WTC11 (cell line): ENCODE measurements at regions not wholly inside any gene's neighbourhood (a gene's known extent, or its start where the extent isn't known, plus 50 kb on each side); places are given as distances from the start of the nearest gene placed in this dataset.

ENCODE experiments used
- ATAC-seq: fragments of 200-7000 bp; cut with Tn5 transposase; 2 replicates; pipeline ENCODE4 v1.10.0; 2021; ENCODE audit warnings: mild to moderate bottlenecking, moderate library complexity
- CTCF ChIA-PET: fragments of 300-600 bp; sonication (Branson Sonifier 250); formaldehyde crosslinking; loops from one replicate; lab custom pipeline; 2021; ENCODE audit warnings: antibody characterized with exemption; lab: Charles Lee
- POLR2A ChIA-PET: fragments of 350-600 bp; sonication (Branson Sonifier 250); formaldehyde crosslinking; loops from one replicate; lab custom pipeline; 2021; ENCODE audit warnings: antibody characterized with exemption; lab: Charles Lee
- DNase-seq: peaks from one replicate; pipeline ENCODE4 v3.0.0; 2021; ENCODE audit warnings: low spot score
- H3K27ac Mint-ChIP-seq: 2 replicates; pipeline ENCODE4 v1.8.0; 2021; ENCODE audit warnings: mixed read lengths
- H3K27me3 Mint-ChIP-seq: 2 replicates; pipeline ENCODE4 v1.8.0; 2021; ENCODE audit warnings: low read depth, mild to moderate bottlenecking, moderate library complexity, mixed read lengths
- H3K36me3 Mint-ChIP-seq: 2 replicates; pipeline ENCODE4 v1.8.0; 2021; ENCODE audit warnings: mixed read lengths
- H3K4me1 Mint-ChIP-seq: 2 replicates; pipeline ENCODE4 v1.8.0; 2022; ENCODE audit warnings: mixed read lengths
- H3K4me3 Mint-ChIP-seq: 2 replicates; pipeline ENCODE4 v1.8.0; 2021; ENCODE audit warnings: mild to moderate bottlenecking, moderate library complexity, mixed read lengths
- H3K9me3 Mint-ChIP-seq: 2 replicates; pipeline ENCODE4 v1.8.0; 2021; ENCODE audit warnings: mixed read lengths
- CREM ChIP-seq: sonication (generic); formaldehyde crosslinking; IDR thresholded peaks from 2 replicates; pipeline ENCODE4 v1.8.1; 2022; ENCODE audit warnings: mild to moderate bottlenecking, missing genetic modification reagents, moderate library complexity
- ELF4 ChIP-seq: sonication (generic); formaldehyde crosslinking; IDR thresholded peaks from 2 replicates; pipeline ENCODE4 v1.8.1; 2022; ENCODE audit warnings: low read depth, mild to moderate bottlenecking, moderate library complexity, missing genetic modification reagents
- ESRRA ChIP-seq: sonication (generic); formaldehyde crosslinking; IDR thresholded peaks from 2 replicates; pipeline ENCODE4 v1.8.1; 2022; ENCODE audit warnings: mild to moderate bottlenecking, missing genetic modification reagents, borderline replicate concordance
- ETV6 ChIP-seq: sonication (generic); formaldehyde crosslinking; IDR thresholded peaks from 2 replicates; pipeline ENCODE4 v1.8.1; 2022; ENCODE audit warnings: mild to moderate bottlenecking, missing genetic modification reagents
- IRF2 ChIP-seq: sonication (generic); formaldehyde crosslinking; IDR thresholded peaks from 2 replicates; pipeline ENCODE4 v1.8.0; 2022; ENCODE audit warnings: low read depth, missing genetic modification reagents, borderline replicate concordance
- NFYB ChIP-seq: sonication (generic); formaldehyde crosslinking; conservative IDR thresholded peaks from 2 replicates; pipeline ENCODE4 v1.8.0; 2022; ENCODE audit warnings: low read depth, missing genetic modification reagents
- NR3C1 ChIP-seq: sonication (generic); formaldehyde crosslinking; conservative IDR thresholded peaks from 2 replicates; pipeline ENCODE4 v1.8.1; 2023; ENCODE audit warnings: low read depth, mild to moderate bottlenecking, missing genetic modification reagents
- SOX15 ChIP-seq: fragments of 250-450 bp; sonication (Bioruptor Pico); IDR thresholded peaks from 2 replicates; pipeline ENCODE4 v1.9.0; 2021; ENCODE audit warnings: mild to moderate bottlenecking
- TP53 ChIP-seq: sonication (generic); formaldehyde crosslinking; IDR thresholded peaks from 2 replicates; pipeline ENCODE4 v1.8.1; 2023; ENCODE audit warnings: mild to moderate bottlenecking, missing genetic modification reagents
- ZNF671 ChIP-seq: fragments of 250-450 bp; sonication (Bioruptor Pico); IDR thresholded peaks from 2 replicates; pipeline ENCODE4 v1.8.0; 2021; ENCODE audit warnings: mild to moderate bottlenecking
- TF ChIP-seq, protein P1 (sequence below): sonication (generic); formaldehyde crosslinking; conservative IDR thresholded peaks from 2 replicates; pipeline ENCODE4 v1.8.1; 2022; ENCODE audit warnings: mild to moderate bottlenecking, missing genetic modification reagents
- TF ChIP-seq, protein P2 (sequence below): sonication (generic); formaldehyde crosslinking; IDR thresholded peaks from 2 replicates; pipeline ENCODE4 v1.8.0; 2022; ENCODE audit warnings: mild to moderate bottlenecking, missing genetic modification reagents
- TF ChIP-seq, protein P3 (sequence below): sonication (generic); formaldehyde crosslinking; IDR thresholded peaks from 2 replicates; pipeline ENCODE4 v1.8.1; 2022; ENCODE audit warnings: mild to moderate bottlenecking, missing genetic modification reagents, moderate library complexity, borderline replicate concordance
- TF ChIP-seq, protein P4 (sequence below): sonication (generic); formaldehyde crosslinking; IDR thresholded peaks from 2 replicates; pipeline ENCODE4 v1.8.1; 2023; ENCODE audit warnings: mild to moderate bottlenecking, missing genetic modification reagents, borderline replicate concordance
- TF ChIP-seq, protein P5 (sequence below): fragments of 250-450 bp; sonication (Bioruptor Pico); IDR thresholded peaks from 2 replicates; pipeline ENCODE4 v1.9.0; 2021; ENCODE audit warnings: moderate library complexity, mild to moderate bottlenecking, inconsistent platforms, borderline replicate concordance
- TF ChIP-seq, protein P6 (sequence below): fragments of 250-450 bp; sonication (Bioruptor Pico); conservative IDR thresholded peaks from 2 replicates; pipeline ENCODE4 v1.9.0; 2021; ENCODE audit warnings: mild to moderate bottlenecking
- TF ChIP-seq, protein P7 (sequence below): sonication (generic); formaldehyde crosslinking; IDR thresholded peaks from 2 replicates; pipeline ENCODE4 v1.8.0; 2023; ENCODE audit warnings: missing genetic modification reagents

DNA sequence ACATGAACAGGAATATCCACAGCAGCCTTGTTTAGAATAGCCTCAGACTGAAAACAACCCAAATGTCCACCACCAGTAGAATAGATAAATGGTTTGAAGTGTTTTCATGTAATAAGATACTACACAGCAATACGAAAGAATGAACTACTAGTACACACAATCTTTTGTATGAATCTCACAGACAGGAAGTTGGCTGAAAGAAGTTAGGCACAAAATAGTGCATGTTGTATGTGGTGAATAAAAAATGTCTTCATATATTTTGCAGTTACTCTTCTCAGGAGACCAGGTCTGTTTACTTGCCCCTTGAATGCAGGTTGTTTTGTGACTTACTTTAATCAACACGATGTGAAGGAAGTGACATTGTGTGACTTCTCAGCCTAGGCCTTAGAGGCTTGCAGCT lies 75.9 kb upstream of the LEF1 start:
- ATAC-seq, result no peak
- no peaks in the 10 kb centered on the region for H3K36me3 Mint-ChIP-seq
- no peak overlapping the region for H3K4me3 Mint-ChIP-seq
- H3K4me1 Mint-ChIP-seq, result peaks cover 17% of the 10 kb centered on the region
- H3K27me3 Mint-ChIP-seq, result no peaks in the 10 kb centered on the region
- ChIA-PET POLR2A (no interaction called here), CTCF (no interaction called here)
- H3K9me3 Mint-ChIP-seq, result peaks cover 6% of the 10 kb centered on the region
- no peak overlapping the region for H3K27ac Mint-ChIP-seq
- no peak for DNase-seq
- TF ChIP-seq ESRRA (CRISPR knock-in tag), result no peak

DNA sequence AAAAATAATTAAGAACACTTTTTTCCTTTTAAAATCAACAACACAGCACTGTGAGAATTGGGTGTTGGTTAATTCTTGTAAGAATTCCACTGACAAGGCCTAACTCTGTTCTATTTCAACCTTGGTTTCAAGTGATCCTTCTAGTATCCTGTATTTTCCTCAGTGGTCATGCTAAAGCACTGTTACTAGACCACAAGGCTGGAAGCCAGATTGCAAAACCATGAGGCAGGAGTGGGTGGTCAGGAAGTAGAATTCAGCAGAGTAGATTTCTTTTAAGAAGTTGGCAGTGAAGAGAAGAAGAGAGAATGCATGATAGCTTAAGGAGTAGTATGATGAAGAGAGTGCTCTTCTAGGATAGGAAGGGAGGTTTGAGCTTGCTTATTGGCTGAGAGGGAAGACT lies 71.6 kb upstream of the LEF1 start:
- TF ChIP-seq, protein P1, sequence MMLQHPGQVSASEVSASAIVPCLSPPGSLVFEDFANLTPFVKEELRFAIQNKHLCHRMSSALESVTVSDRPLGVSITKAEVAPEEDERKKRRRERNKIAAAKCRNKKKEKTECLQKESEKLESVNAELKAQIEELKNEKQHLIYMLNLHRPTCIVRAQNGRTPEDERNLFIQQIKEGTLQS, result no peak
- TF ChIP-seq CREM (CRISPR knock-in tag) (no peak), IRF2 (CRISPR knock-in tag) (no peak), SOX15 (CRISPR knock-in tag) (no peak), ETV6 (no peak), NFYB (no peak), ESRRA (CRISPR knock-in tag) (no peak), TP53 (CRISPR knock-in tag) (no peak), ZNF671 (CRISPR knock-in tag) (no peak), ELF4 (CRISPR knock-in tag) (no peak), NR3C1 (CRISPR knock-in tag) (no peak)
- TF ChIP-seq, protein P2, sequence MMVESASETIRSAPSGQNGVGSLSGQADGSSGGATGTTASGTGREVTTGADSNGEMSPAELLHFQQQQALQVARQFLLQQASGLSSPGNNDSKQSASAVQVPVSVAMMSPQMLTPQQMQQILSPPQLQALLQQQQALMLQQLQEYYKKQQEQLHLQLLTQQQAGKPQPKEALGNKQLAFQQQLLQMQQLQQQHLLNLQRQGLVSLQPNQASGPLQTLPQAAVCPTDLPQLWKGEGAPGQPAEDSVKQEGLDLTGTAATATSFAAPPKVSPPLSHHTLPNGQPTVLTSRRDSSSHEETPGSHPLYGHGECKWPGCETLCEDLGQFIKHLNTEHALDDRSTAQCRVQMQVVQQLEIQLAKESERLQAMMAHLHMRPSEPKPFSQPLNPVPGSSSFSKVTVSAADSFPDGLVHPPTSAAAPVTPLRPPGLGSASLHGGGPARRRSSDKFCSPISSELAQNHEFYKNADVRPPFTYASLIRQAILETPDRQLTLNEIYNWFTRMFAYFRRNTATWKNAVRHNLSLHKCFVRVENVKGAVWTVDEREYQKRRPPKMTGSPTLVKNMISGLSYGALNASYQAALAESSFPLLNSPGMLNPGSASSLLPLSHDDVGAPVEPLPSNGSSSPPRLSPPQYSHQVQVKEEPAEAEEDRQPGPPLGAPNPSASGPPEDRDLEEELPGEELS (CRISPR knock-in tag), result no peak
- TF ChIP-seq, protein P3, sequence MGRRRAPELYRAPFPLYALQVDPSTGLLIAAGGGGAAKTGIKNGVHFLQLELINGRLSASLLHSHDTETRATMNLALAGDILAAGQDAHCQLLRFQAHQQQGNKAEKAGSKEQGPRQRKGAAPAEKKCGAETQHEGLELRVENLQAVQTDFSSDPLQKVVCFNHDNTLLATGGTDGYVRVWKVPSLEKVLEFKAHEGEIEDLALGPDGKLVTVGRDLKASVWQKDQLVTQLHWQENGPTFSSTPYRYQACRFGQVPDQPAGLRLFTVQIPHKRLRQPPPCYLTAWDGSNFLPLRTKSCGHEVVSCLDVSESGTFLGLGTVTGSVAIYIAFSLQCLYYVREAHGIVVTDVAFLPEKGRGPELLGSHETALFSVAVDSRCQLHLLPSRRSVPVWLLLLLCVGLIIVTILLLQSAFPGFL (CRISPR knock-in tag), result no peak
- TF ChIP-seq, protein P4, sequence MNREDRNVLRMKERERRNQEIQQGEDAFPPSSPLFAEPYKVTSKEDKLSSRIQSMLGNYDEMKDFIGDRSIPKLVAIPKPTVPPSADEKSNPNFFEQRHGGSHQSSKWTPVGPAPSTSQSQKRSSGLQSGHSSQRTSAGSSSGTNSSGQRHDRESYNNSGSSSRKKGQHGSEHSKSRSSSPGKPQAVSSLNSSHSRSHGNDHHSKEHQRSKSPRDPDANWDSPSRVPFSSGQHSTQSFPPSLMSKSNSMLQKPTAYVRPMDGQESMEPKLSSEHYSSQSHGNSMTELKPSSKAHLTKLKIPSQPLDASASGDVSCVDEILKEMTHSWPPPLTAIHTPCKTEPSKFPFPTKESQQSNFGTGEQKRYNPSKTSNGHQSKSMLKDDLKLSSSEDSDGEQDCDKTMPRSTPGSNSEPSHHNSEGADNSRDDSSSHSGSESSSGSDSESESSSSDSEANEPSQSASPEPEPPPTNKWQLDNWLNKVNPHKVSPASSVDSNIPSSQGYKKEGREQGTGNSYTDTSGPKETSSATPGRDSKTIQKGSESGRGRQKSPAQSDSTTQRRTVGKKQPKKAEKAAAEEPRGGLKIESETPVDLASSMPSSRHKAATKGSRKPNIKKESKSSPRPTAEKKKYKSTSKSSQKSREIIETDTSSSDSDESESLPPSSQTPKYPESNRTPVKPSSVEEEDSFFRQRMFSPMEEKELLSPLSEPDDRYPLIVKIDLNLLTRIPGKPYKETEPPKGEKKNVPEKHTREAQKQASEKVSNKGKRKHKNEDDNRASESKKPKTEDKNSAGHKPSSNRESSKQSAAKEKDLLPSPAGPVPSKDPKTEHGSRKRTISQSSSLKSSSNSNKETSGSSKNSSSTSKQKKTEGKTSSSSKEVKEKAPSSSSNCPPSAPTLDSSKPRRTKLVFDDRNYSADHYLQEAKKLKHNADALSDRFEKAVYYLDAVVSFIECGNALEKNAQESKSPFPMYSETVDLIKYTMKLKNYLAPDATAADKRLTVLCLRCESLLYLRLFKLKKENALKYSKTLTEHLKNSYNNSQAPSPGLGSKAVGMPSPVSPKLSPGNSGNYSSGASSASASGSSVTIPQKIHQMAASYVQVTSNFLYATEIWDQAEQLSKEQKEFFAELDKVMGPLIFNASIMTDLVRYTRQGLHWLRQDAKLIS (CRISPR knock-in tag), result no peak
- TF ChIP-seq, protein P5, sequence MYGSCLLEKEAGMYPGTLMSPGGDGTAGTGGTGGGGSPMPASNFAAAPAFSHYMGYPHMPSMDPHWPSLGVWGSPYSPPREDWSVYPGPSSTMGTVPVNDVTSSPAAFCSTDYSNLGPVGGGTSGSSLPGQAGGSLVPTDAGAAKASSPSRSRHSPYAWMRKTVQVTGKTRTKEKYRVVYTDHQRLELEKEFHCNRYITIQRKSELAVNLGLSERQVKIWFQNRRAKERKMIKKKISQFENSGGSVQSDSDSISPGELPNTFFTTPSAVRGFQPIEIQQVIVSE, result no peak
- TF ChIP-seq, protein P6, sequence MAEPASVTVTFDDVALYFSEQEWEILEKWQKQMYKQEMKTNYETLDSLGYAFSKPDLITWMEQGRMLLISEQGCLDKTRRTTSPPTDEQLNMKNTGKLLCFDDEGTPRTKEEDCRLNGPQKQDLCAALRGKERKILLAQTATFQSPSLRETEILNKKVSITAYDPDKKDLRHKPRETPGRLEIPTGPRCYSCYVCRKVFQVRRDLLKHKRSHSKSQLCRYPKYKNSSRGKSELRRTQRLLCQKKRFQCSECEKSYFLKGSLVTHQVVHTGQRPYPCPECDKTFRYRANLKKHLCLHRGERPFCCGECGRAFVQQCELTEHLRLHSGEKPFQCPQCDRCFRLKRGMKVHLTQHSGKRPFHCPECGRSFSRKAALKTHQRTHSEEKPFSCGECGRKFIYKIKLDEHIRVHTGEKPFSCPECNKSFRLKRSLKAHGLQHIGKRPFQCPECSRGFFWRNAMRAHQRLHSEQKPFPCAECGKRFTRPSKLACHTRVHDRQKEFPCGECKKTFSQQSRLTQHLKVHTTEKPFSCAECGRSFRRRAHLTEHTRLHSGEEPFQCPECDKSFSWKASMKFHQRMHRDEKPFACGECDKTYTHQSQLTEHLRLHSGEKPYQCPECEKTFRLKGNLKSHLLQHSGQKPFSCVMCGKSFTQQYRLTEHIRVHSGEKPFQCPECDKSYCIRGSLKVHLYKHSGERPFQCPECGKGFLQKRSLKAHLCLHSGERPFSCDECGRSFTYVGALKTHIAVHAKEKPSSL (CRISPR knock-in tag), result no peak
- TF ChIP-seq, protein P7, sequence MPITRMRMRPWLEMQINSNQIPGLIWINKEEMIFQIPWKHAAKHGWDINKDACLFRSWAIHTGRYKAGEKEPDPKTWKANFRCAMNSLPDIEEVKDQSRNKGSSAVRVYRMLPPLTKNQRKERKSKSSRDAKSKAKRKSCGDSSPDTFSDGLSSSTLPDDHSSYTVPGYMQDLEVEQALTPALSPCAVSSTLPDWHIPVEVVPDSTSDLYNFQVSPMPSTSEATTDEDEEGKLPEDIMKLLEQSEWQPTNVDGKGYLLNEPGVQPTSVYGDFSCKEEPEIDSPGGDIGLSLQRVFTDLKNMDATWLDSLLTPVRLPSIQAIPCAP (CRISPR knock-in tag), result no peak
- no peaks in the 10 kb centered on the region for H3K36me3 Mint-ChIP-seq
- no peak for ATAC-seq
- POLR2A ChIA-PET, result no interaction called here
- H3K27ac Mint-ChIP-seq, result no peak overlapping the region
- H3K4me3 Mint-ChIP-seq, result no peak overlapping the region
- peaks cover 4% of the 10 kb centered on the region; the same call in 1 of the 2 replicates for H3K4me1 Mint-ChIP-seq
- DNase-seq, result no peak
- no peaks in the 10 kb centered on the region for H3K9me3 Mint-ChIP-seq
- CTCF ChIA-PET, result no interaction called here
- no peaks in the 10 kb centered on the region for H3K27me3 Mint-ChIP-seq
